Neural cell (in vitro differentiated cells): ENCODE measurements at regions not wholly inside any gene's neighbourhood (a gene's known extent, or its start where the extent isn't known, plus 50 kb on each side); places are given as distances from the start of the nearest gene placed in this dataset.

Experiments used
- EP300 ChIP-seq: fragments of 450-650 bp; conservative IDR thresholded peaks from 2 replicates; pipeline ENCODE4 v1.6.1; 2014; ENCODE audit warnings: antibody characterized with exemption, mild to moderate bottlenecking, moderate library complexity; ENCODE audit not compliant: poor library complexity, severe bottlenecking
- EZH2 ChIP-seq: fragments of 200-600, 300-800 bp; shearing (Covaris generic), sonication (generic); IDR thresholded peaks from 2 replicates; pipeline ENCODE4 v1.6.1; 2014; ENCODE audit warnings: antibody characterized with exemption, low read length, borderline replicate concordance, mild to moderate bottlenecking; ENCODE audit not compliant: insufficient read depth, poor library complexity, severe bottlenecking
- MXI1 ChIP-seq: fragments of 450-650 bp; conservative IDR thresholded peaks from 2 replicates; pipeline ENCODE4 v1.6.1; 2014; ENCODE audit warnings: antibody characterized with exemption, mild to moderate bottlenecking; ENCODE audit not compliant: poor library complexity, severe bottlenecking
- POLR2AphosphoS5 ChIP-seq: IDR thresholded peaks from 2 replicates; pipeline ENCODE4 v1.6.1; 2012
- TF ChIP-seq, protein P1 (sequence below): fragments of 450-650 bp; IDR thresholded peaks from 2 replicates; pipeline ENCODE4 v1.5.1; 2014; ENCODE audit warnings: antibody characterized with exemption, mild to moderate bottlenecking, moderate library complexity; ENCODE audit not compliant: poor library complexity, severe bottlenecking

GRCh38 chr3:176951586-176952292 is 245.5 kb downstream of the TBL1XR1 start:
- TF ChIP-seq EZH2 (no peak), POLR2AphosphoS5 (no peak), EP300 (no peak), MXI1 (no peak)
- TF ChIP-seq, protein P1, sequence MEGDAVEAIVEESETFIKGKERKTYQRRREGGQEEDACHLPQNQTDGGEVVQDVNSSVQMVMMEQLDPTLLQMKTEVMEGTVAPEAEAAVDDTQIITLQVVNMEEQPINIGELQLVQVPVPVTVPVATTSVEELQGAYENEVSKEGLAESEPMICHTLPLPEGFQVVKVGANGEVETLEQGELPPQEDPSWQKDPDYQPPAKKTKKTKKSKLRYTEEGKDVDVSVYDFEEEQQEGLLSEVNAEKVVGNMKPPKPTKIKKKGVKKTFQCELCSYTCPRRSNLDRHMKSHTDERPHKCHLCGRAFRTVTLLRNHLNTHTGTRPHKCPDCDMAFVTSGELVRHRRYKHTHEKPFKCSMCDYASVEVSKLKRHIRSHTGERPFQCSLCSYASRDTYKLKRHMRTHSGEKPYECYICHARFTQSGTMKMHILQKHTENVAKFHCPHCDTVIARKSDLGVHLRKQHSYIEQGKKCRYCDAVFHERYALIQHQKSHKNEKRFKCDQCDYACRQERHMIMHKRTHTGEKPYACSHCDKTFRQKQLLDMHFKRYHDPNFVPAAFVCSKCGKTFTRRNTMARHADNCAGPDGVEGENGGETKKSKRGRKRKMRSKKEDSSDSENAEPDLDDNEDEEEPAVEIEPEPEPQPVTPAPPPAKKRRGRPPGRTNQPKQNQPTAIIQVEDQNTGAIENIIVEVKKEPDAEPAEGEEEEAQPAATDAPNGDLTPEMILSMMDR: no peak
